Adrenal gland (tissue), 9 donors: ENCODE measurements at regions not wholly inside any gene's neighbourhood (a gene's known extent, or its start where the extent isn't known, plus 50 kb on each side); places are given as distances from the start of the nearest gene placed in this dataset.

Experiments used
- DNase-seq, 7 donors: peaks; one replicate each; pipeline ENCODE4 v3.0.0-alpha.2; 2019 to 2020
- H3K27ac ChIP-seq, 5 donors: fragments of 200-600 bp; sonication (generic) in 4 of 5; 1 replicate in 3 of 5; 2 replicates in 2 of 5; pipeline versions ENCODE4 v1.5.1 to v1.8.0; 2016 to 2020; ENCODE audit warnings: mild to moderate bottlenecking in 1 of 5
- H3K27me3 ChIP-seq: fragments of 200-600 bp; 2 replicates; pipeline ENCODE4 v1.8.0; 2021
- H3K36me3 ChIP-seq, 2 donors: fragments of 200-600 bp; replicated peaks in 1 of 2; 1 replicate in 1 of 2; 2 replicates in 1 of 2; pipeline versions ENCODE4 v1.5.1 to v1.8.0; 2018 to 2022
- H3K4me1 ChIP-seq, 2 donors: fragments of 200-600 bp; replicated peaks in 1 of 2; 1 replicate in 1 of 2; 2 replicates in 1 of 2; pipeline versions ENCODE4 v1.5.1 to v1.8.0; 2018 to 2021
- H3K4me3 ChIP-seq, 4 donors: fragments of 200-600 bp; sonication (generic) in 3 of 4; one replicate each; pipeline ENCODE4 v1.5.1; 2016 to 2018
- H3K9me3 ChIP-seq, 3 donors: fragments of 200-600 bp; sonication (generic) in 1 of 3; replicated peaks in 1 of 3; 1 replicate in 2 of 3; 2 replicates in 1 of 3; pipeline versions ENCODE4 v1.5.1 to v1.8.0; 2016 to 2021
- CTCF ChIP-seq, 6 experiments: fragments of 450-650 bp in 4 of 6; fragments of 200-600 bp in 2 of 6; sonication (generic) in 1 of 6; IDR thresholded peaks; 1 replicate in 5 of 6; 2 replicates in 1 of 6; pipeline versions ENCODE4 v1.5.1 to v1.8.0; 2016 to 2021; ENCODE audit warnings: antibody characterized with exemption in 6 of 6, mild to moderate bottlenecking in 2 of 6, moderate library complexity in 1 of 6
- POLR2A ChIP-seq, 2 donors: fragments of 450-650 bp; IDR thresholded peaks; one replicate each; pipeline ENCODE4 v1.6.1; 2017; ENCODE audit warnings: antibody characterized with exemption in 2 of 2, mild to moderate bottlenecking in 2 of 2, moderate library complexity in 1 of 2
- WGBS, 4 donors: extraction: QIAGEN DNeasy Blood & Tissue Kit in 2 of 4; methylation state at CpG; one replicate each; pipeline versions ENCODE4 v1.1.5 to v1.1.7; 2013 to 2017; 5-methylcytosine and 5-hydroxymethylcytosine counted together
- intact Hi-C, 2 donors: fragments of 100-400 bp; cut with DNase I; formaldehyde crosslinking; loops; one replicate each; pipeline versions ENCODE4 v1.14.1 to v1.15.0; 2022 to 2023
- donor health status: healthy with polysubstance abuse.
- donor health status: Bipolar disorder and iron deficiency.
- donor health status: DM: yes; HTN: yes; CAD: no.
- donor health status: DM: no; HTN: no; CAD: no.
- donor health status: DM: no; HTN: no; CAD: no.

GRCh38 chr6:159103396-159104162, 58.8 kb upstream of the TAGAP start:
- Histone ChIP-seq H3K4me1 (peaks cover 0 to 3% of the 10 kb centered on the region in 2 donors), H3K27me3 (no peaks in the 10 kb centered on the region), H3K36me3 (no peaks in the 10 kb centered on the region), H3K27ac (no peak overlapping the region), H3K9me3 (no peaks in the 10 kb centered on the region), H3K4me3 (no peak overlapping the region)
- DNase-seq, result peak in 1 of 7 donors; percentile 43
- intact Hi-C loops, result loop anchor here in 1 of 2 donors (2.0 to 10.0 kb wide), 2 partner anchors 61 to 89 kb away; no protein-coding TSS in a partner anchor
- 55 to 64% (median 60%) methylated on average over 16 to 18 of the region's 18 CpGs for WGBS, 4 donors
- TF ChIP-seq CTCF (IDR thresholded peaks at IDR 0.05) (no peak), POLR2A (IDR thresholded peaks at IDR 0.05) (no peak)

- DNase-seq, result peak in 2 of 7 donors; percentile 7 to 27
- Histone ChIP-seq H3K27ac (no peak overlapping the region), H3K9me3 (no peaks in the 10 kb centered on the region), H3K27me3 (no peaks in the 10 kb centered on the region), H3K4me3 (no peak overlapping the region), H3K36me3 (no peaks in the 10 kb centered on the region), H3K4me1 (peaks cover 0 to 3% of the 10 kb centered on the region in 2 donors)
- intact Hi-C loops, result loop anchor here in 1 of 2 donors (10.0 kb wide), 1 partner anchor 88 kb away; no protein-coding TSS in a partner anchor
- WGBS, 4 donors, result 81 to 88% (median 87%) methylated on average over 5 of the region's 5 CpGs
- no peak for TF ChIP-seq CTCF (IDR thresholded peaks at IDR 0.05)
- no peak for TF ChIP-seq POLR2A (IDR thresholded peaks at IDR 0.05)
Measured at GRCh38 chr6:159102373-159103160, 57.8 kb upstream of the TAGAP start.

- Histone ChIP-seq H3K27me3 (no peaks in the 10 kb centered on the region), H3K4me1 (peaks cover 0 to 3% of the 10 kb centered on the region in 2 donors), H3K9me3 (no peaks in the 10 kb centered on the region), H3K4me3 (no peak overlapping the region), H3K27ac (no peak overlapping the region), H3K36me3 (no peaks in the 10 kb centered on the region)
- TF ChIP-seq POLR2A (IDR thresholded peaks at IDR 0.05) (no peak), CTCF (IDR thresholded peaks at IDR 0.05) (no peak)
- peak in 2 of 7 donors; percentile 5 to 30 for DNase-seq
- intact Hi-C loops, result loop anchor here in 1 of 2 donors (10.0 kb wide), 1 partner anchor 87 kb away; no protein-coding TSS in a partner anchor
- WGBS, 4 donors, result 89 to 96% (median 93%) methylated on average over 8 to 11 of the region's 11 CpGs
Measured at GRCh38 chr6:159101656-159102055, 56.9 kb upstream of the TAGAP start.
